ENCODE measurements at regions not wholly inside any gene's neighbourhood (a gene's known extent, or its start where the extent isn't known, plus 50 kb on each side); places are given as distances from the start of the nearest gene placed in this dataset.
A peak's percentile ranks its signal among the peaks of the same experiment; 100 is the strongest.
"Not testable (repeated sequence)": the region's sequence is repeated elsewhere in the genome, so short reads cannot be mapped to it uniquely, and the experiment has no call there.

DNA sequence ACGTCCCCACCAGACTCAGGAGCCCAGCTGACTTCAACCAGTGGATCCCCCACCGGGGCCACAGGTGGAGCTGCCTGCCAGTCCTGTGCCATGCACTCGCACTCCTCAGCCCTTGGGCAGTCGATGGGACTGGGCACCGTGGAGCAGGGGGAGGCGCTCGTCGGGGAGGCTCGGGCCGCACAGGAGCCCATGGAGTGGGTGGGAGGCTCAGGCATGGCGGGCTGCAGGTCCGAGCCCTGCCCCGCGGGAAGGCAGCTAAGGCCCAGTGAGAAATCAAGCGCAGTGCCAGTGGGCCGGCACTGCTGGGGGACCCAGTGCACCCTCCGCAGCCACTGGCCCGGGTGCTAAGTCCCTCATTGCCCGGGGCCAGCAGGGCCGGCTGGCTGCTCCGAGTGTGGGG is 52.3 kb upstream of the LRRC30 start:
- DNase-seq, result not testable (repeated sequence)

DNA sequence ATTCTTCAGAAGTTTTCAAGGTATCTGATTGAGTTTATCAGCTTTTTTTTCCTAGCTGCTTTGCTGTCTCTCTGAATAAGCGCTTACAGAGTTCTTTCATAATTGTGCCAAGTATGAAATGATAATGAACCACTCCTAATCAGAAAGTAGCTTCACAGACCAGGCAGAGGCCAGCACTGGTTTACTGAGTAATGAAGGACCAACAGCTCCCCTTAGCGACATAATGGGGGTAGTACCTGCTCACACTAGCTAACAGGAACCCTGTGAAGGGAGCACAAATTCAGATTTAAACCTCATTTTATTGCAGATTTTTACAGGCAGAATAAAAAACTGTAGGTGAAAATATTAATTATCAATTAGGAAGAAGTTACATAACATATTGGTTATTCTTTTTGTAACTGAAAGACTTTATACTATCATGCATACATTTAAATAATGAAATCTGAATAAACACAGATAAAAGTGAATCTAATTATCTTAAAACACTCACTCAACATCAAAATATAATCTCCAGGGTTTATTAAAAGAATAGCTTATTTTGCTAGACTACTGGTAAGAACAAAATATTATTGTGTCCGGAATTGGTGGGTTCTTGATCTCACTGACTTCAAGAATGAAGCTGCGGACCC is 53.7 kb upstream of the LRRC30 start:
- peak; percentile 6 to 75 (median 53) for DNase-seq

DNA sequence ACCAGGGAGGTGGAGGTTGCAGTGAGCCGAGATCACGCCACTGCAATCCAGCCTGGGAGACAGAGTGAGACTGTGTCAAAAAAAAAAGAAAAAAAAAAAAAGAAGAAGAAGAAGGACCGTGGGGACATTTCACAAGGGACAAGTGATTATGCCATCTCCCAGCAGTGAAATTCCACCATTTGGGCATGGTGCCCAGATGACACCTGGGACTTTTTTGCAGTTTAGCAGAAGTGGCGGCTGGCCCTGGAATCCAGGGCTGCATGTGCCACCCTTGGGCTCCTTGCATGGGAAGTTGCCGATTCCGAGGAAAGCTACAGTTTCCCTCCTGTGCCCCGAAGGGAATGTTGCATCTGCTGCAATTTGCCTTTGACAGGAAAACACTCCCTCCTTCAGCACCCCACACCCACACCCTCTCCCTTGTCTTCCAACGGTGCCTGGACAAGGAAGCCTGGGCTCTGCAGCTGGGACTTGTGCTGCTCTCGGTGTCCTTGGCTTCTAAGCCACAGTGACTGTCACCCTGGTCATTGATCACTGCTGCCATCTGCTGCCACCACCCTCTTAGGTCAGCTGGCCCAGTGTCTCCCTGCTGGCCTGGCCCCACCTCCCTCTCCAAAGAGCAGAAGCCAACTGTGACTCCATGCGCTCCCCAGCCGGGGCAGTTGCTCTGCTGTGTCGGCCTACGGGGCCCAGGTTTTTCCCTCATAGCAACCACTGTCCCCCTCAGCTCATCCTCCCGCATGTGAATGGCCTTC is 56.4 kb upstream of the LRRC30 start:
- DNase-seq, result peak in 1 of 3 donors; percentile 8

DNA sequence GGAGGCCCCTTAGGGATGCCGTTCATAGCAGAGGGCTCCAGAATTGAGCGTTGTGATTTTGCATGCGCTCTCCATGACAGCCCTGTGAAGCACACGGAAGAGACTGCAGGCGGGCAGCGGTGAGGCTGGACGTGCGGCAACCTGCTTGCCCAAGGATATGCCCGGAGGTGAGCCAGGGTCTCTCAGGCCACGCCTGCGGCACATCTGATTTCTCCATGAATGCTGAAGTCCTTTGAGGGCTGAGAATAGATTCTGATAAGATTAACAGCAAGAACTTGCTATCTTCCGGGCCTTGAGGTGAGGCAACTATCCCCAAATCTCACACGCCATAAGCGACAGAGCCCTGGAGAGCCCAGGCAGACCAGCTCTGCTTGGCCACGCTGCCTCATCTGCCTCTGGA is 55.6 kb upstream of the LAMA1 start:
- no peak for DNase-seq

DNA sequence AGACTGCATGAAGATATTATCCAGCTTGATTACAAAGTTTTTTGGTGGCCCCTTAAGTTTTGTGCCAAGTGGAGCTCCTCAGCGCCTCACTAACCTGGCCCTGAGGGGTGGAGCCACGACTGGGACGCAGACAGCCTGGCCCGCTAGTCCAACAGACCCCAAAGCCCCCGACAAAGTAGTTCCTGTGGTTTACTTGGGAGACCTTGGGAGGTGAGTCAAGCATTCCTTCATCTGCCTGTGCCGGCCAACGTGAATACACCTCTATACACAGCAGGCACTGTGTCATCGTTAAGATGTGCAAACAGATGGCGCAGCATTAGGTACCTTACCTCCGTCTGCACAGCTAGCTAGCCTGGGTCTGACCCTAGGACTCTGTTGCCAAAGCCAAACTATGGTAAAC is 55.0 kb upstream of the LAMA1 start:
- DNase-seq, result no peak

DNA sequence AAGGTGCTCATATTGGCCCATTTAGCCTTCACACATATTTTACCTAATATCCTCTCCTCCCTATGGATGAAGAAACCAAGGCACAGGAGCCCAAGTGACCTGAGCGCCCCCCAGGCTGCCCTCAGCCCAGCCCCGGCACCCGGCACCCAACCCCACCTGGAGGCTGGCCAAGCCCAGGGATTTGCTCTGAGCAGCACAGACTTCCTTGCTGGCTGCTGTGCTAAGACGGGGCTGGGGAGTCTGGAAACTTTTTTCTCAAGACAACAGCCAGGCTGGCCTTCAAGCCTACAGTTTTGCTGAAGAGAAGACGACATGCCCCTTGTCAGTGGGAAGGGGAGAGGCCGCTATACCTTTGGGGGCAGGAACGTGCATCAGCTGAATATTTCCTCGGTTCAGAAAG is 52.7 kb upstream of the LAMA1 start:
- no peak for DNase-seq

DNA sequence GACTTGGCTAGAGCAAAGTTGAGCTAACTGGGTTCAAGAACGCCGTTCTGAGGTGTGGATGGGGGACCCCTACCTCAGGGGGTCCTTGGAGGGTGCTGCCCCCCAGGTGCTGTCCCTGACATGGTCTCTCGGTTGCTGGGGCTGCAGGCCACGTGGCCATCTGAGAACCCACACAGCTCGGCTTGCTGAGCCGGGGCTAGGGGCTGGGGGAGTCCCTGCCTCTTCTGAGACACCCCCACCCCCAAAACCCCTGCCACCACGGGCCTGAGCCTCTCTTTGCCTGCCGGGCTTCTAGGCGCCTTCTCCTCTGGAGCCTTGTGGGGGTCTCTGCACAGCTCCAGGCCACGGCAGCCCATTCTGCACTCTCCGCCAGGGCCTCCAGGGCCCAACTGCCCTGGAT is 52.0 kb upstream of the LAMA1 start:
- DNase-seq, result no peak

DNA sequence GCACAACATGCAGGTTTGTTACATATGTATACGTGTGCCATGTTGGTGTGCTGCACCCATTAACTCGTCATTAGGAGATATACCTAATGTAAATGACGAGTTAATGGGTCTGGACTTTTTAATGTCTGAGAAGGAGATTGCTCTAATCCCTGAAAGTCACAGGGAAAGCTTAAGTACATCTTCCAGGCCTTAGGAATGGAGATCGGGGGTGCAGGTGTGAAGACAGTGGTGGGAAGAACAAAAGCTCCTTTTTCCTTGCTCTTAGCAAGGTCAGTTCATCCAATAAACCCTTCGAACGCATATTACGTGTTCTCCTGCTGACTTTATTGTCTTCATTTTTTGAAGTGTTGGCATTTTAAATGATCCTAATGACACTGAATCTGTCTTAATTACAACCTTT is 50.8 kb upstream of the LAMA1 start:
- DNase-seq, result no peak

Data from muscle of back (tissue), 3 donors.